ENCODE measurements at regions not wholly inside any gene's neighbourhood (a gene's known extent, or its start where the extent isn't known, plus 50 kb on each side); places are given as distances from the start of the nearest gene placed in this dataset.

GRCh38 chr15:68874788-68875187 is 54.1 kb upstream of the ANP32A start (continued):
- no peak for TF ChIP-seq ATF2 (CRISPR knock-in tag; IDR thresholded peaks at IDR 0.05; ENCODE audit: borderline replicate concordance, low read depth)
- no peak for TF ChIP-seq TEAD1 (CRISPR knock-in tag; IDR thresholded peaks at IDR 0.05)
- no peak for TF ChIP-seq ZNF425 (CRISPR knock-in tag; conservative IDR thresholded peaks at IDR 0.05)
- no peak for TF ChIP-seq USF1 (CRISPR knock-in tag; IDR thresholded peaks at IDR 0.05)

- Mint-ChIP-seq H3K4me3 (peak overlapping the region; percentile 76), H3K27me3 (ENCODE audit: low read depth) (peaks cover 19% of the 10 kb centered on the region), H3K9me3 (no peaks in the 10 kb centered on the region), H3K27ac (no peak overlapping the region), H3K36me3 (no peaks in the 10 kb centered on the region), H3K4me1 (peaks cover 9% of the 10 kb centered on the region)
- ATAC-seq (peak; percentile 87), DNase-seq (ENCODE audit: low spot score) (peak; percentile 96)
- ChIA-PET CTCF (interaction anchor here (0.6 to 4.1 kb wide), 90 partner anchors 8 to 569 kb away, joined by 3 to 104 read pairs (median 6); partner anchors contain the start of gene ANP32A), POLR2A (interaction anchor here (0.6 to 2.0 kb wide), 6 partner anchors 56 to 1351 kb away, joined by 3 to 5 read pairs (median 4); no protein-coding TSS in a partner anchor)
- no peak for TF ChIP-seq HMGA2 (CRISPR knock-in tag; IDR thresholded peaks at IDR 0.05)
- peak; percentile 84 for TF ChIP-seq CTCF (IDR thresholded peaks at IDR 0.05)
- peak; percentile 66; the same call in 1 of the 2 replicates for TF ChIP-seq USF1 (CRISPR knock-in tag; IDR thresholded peaks at IDR 0.05)
- TF ChIP-seq ZNF532 (CRISPR knock-in tag; IDR thresholded peaks at IDR 0.05; ENCODE audit: borderline replicate concordance): no peak
- no peak for TF ChIP-seq E2F1 (CRISPR knock-in tag; IDR thresholded peaks at IDR 0.05)
- TF ChIP-seq PREB (CRISPR knock-in tag; IDR thresholded peaks at IDR 0.05; ENCODE audit: borderline replicate concordance): no peak
- no peak for TF ChIP-seq KAT7 (CRISPR knock-in tag; IDR thresholded peaks at IDR 0.05; ENCODE audit: borderline replicate concordance)
- TF ChIP-seq OVOL2 (CRISPR knock-in tag; IDR thresholded peaks at IDR 0.05; ENCODE audit: borderline replicate concordance): no peak
- TF ChIP-seq PRDM15 (CRISPR knock-in tag; IDR thresholded peaks at IDR 0.05): no peak
- no peak for TF ChIP-seq ZNF263 (CRISPR knock-in tag; IDR thresholded peaks at IDR 0.05; ENCODE audit: low read depth)
- TF ChIP-seq ZNF219 (CRISPR knock-in tag; IDR thresholded peaks at IDR 0.05; ENCODE audit: borderline replicate concordance): no peak
- TF ChIP-seq NFATC4 (CRISPR knock-in tag; IDR thresholded peaks at IDR 0.05): no peak
- TF ChIP-seq RORB (CRISPR knock-in tag; IDR thresholded peaks at IDR 0.05): no peak
Observed at GRCh38 chr15:68875377-68876116, 54.8 kb upstream of the SPESP1 start.
